ENCODE measurements at regions not wholly inside any gene's neighbourhood (a gene's known extent, or its start where the extent isn't known, plus 50 kb on each side); places are given as distances from the start of the nearest gene placed in this dataset.

DNA sequence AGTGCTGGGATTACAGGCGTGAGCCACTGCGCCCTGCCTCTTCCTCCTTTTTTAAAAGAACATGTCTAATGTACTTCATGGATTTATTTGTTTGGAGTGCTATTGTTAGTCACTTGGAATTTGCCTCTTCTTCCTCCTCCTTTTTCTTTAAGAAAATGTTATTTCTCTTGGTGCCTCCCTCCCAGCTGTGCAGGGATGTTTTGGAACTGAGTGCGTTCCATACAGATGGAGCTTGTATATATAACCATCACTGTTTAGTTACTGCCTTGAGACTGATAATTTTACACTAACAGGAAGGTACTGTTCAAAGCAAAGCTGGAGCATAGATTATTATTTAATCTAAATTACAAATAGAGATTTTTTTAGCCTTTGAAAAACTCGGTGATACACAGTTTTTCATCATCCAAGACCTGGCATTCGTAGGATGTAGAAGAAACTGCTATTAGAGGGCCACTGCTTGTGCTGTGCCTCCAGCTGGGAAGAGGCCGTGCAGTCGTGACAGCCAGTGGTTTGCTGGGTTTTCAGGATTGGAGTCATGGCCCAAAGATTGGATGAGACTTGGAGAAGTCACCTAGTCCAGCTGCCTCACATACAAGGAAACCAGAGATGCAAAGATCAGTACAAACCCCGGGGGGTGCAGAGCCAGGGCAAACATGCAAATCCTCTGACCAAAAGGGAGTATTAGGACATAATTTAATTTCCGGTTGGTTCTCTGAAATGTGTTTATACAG lies 123.1 kb downstream of the PLEKHG1 start:
- H3K4me3 ChIP-seq (ENCODE audit: low read length): no peak overlapping the region
- no peaks in the 10 kb centered on the region for H3K9me3 ChIP-seq (ENCODE audit: low read length)
- peaks cover 41% of the 10 kb centered on the region for H3K4me1 ChIP-seq (ENCODE audit: insufficient read depth, low read length)
- no peaks in the 10 kb centered on the region for H4K20me1 ChIP-seq (ENCODE audit: low read length)
- no peaks in the 10 kb centered on the region for H3K27me3 ChIP-seq (ENCODE audit: low read length)
- ATAC-seq: no peak
- H3K4me2 ChIP-seq (ENCODE audit: low read length): no peak overlapping the region
- no peaks in the 10 kb centered on the region for H3F3A ChIP-seq (ENCODE audit: low read length, unreplicated experiment)
- TF ChIP-seq, protein P1, sequence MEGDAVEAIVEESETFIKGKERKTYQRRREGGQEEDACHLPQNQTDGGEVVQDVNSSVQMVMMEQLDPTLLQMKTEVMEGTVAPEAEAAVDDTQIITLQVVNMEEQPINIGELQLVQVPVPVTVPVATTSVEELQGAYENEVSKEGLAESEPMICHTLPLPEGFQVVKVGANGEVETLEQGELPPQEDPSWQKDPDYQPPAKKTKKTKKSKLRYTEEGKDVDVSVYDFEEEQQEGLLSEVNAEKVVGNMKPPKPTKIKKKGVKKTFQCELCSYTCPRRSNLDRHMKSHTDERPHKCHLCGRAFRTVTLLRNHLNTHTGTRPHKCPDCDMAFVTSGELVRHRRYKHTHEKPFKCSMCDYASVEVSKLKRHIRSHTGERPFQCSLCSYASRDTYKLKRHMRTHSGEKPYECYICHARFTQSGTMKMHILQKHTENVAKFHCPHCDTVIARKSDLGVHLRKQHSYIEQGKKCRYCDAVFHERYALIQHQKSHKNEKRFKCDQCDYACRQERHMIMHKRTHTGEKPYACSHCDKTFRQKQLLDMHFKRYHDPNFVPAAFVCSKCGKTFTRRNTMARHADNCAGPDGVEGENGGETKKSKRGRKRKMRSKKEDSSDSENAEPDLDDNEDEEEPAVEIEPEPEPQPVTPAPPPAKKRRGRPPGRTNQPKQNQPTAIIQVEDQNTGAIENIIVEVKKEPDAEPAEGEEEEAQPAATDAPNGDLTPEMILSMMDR (conservative IDR thresholded peaks at IDR 0.05; ENCODE audit: low read depth, low read length): no peak
- TF ChIP-seq EZH2 (IDR thresholded peaks at IDR 0.05; ENCODE audit: low read length, unreplicated experiment) (no peak), EZH2phosphoT487 (IDR thresholded peaks at IDR 0.05; ENCODE audit: borderline replicate concordance, low read length) (no peak)
- no peak overlapping the region for H3K9ac ChIP-seq (ENCODE audit: low read length)
- intact Hi-C loops (cut with micrococcal nuclease): no loop called here
- DNase-seq: no peak
- no TSS peak for BruUV-seq (replicated peaks)
- CTCF ChIA-PET: no interaction called here
- H2AFZ ChIP-seq (ENCODE audit: low read length): no peak overlapping the region
- H3K27ac ChIP-seq (ENCODE audit: low read length): no peak overlapping the region
- POLR2A ChIA-PET (ENCODE audit: unreplicated experiment): no interaction called here
- H3K9me2 ChIP-seq (replicated peaks; ENCODE audit: low read length): no peaks in the 10 kb centered on the region
- no peaks in the 10 kb centered on the region for H3K36me3 ChIP-seq (ENCODE audit: low read depth, low read length)
- H3K79me2 ChIP-seq (ENCODE audit: low read length): no peaks in the 10 kb centered on the region

GRCh38 chr6:150723345-150723658 lies 123.6 kb downstream of the PLEKHG1 start:
- intact Hi-C loops (cut with micrococcal nuclease): no loop called here

GRCh38 chr6:150723857-150724256 lies 124.2 kb downstream of the PLEKHG1 start:
- intact Hi-C loops (cut with micrococcal nuclease): no loop called here
- Histone ChIP-seq H3K9me3 (ENCODE audit: low read length) (no peaks in the 10 kb centered on the region), H3K4me1 (ENCODE audit: insufficient read depth, low read length) (peaks cover 40% of the 10 kb centered on the region), H3K36me3 (ENCODE audit: low read depth, low read length) (no peaks in the 10 kb centered on the region), H3K4me3 (ENCODE audit: low read length) (no peak overlapping the region), H3K27me3 (ENCODE audit: low read length) (no peaks in the 10 kb centered on the region), H2AFZ (ENCODE audit: low read length) (no peak overlapping the region), H3K9ac (ENCODE audit: low read length) (no peak overlapping the region), H3K4me2 (ENCODE audit: low read length) (no peak overlapping the region), H3K27ac (ENCODE audit: low read length) (no peak overlapping the region), H3K9me2 (replicated peaks; ENCODE audit: low read length) (no peaks in the 10 kb centered on the region), H4K20me1 (ENCODE audit: low read length) (no peaks in the 10 kb centered on the region), H3K79me2 (ENCODE audit: low read length) (no peaks in the 10 kb centered on the region), H3F3A (ENCODE audit: low read length, unreplicated experiment) (no peaks in the 10 kb centered on the region)
- DNase-seq (peak; percentile 71), ATAC-seq (no peak)
- ChIA-PET CTCF (no interaction called here), POLR2A (ENCODE audit: unreplicated experiment) (no interaction called here)
- TF ChIP-seq, protein P1 (conservative IDR thresholded peaks at IDR 0.05; ENCODE audit: low read depth, low read length): no peak
- TF ChIP-seq EZH2phosphoT487 (IDR thresholded peaks at IDR 0.05; ENCODE audit: borderline replicate concordance, low read length): no peak
- no peak for TF ChIP-seq EZH2 (IDR thresholded peaks at IDR 0.05; ENCODE audit: low read length, unreplicated experiment)
- BruUV-seq (replicated peaks): no TSS peak

More at GRCh38 chr6:150723345-150723658, 123.6 kb downstream of the PLEKHG1 start:
- POLR2A ChIA-PET (ENCODE audit: unreplicated experiment): no interaction called here
- DNase-seq: no peak
- Histone ChIP-seq H3K79me2 (ENCODE audit: low read length) (no peaks in the 10 kb centered on the region), H3F3A (ENCODE audit: low read length, unreplicated experiment) (no peaks in the 10 kb centered on the region), H3K27ac (ENCODE audit: low read length) (no peak overlapping the region), H3K4me1 (ENCODE audit: insufficient read depth, low read length) (peaks cover 41% of the 10 kb centered on the region), H4K20me1 (ENCODE audit: low read length) (no peaks in the 10 kb centered on the region), H3K9ac (ENCODE audit: low read length) (no peak overlapping the region), H3K9me2 (replicated peaks; ENCODE audit: low read length) (no peaks in the 10 kb centered on the region), H3K9me3 (ENCODE audit: low read length) (no peaks in the 10 kb centered on the region), H3K4me3 (ENCODE audit: low read length) (no peak overlapping the region), H3K4me2 (ENCODE audit: low read length) (no peak overlapping the region), H2AFZ (ENCODE audit: low read length) (no peak overlapping the region), H3K27me3 (ENCODE audit: low read length) (no peaks in the 10 kb centered on the region), H3K36me3 (ENCODE audit: low read depth, low read length) (no peaks in the 10 kb centered on the region)
- no peak for ATAC-seq
- CTCF ChIA-PET: no interaction called here
- no TSS peak for BruUV-seq (replicated peaks)
- no peak for TF ChIP-seq EZH2 (IDR thresholded peaks at IDR 0.05; ENCODE audit: low read length, unreplicated experiment)
- TF ChIP-seq, protein P1 (conservative IDR thresholded peaks at IDR 0.05; ENCODE audit: low read depth, low read length): no peak
- no peak for TF ChIP-seq EZH2phosphoT487 (IDR thresholded peaks at IDR 0.05; ENCODE audit: borderline replicate concordance, low read length)

Data from PC-3 (cell line).